ENCODE measurements at regions not wholly inside any gene's neighbourhood (a gene's known extent, or its start where the extent isn't known, plus 50 kb on each side); places are given as distances from the start of the nearest gene placed in this dataset.

DNA sequence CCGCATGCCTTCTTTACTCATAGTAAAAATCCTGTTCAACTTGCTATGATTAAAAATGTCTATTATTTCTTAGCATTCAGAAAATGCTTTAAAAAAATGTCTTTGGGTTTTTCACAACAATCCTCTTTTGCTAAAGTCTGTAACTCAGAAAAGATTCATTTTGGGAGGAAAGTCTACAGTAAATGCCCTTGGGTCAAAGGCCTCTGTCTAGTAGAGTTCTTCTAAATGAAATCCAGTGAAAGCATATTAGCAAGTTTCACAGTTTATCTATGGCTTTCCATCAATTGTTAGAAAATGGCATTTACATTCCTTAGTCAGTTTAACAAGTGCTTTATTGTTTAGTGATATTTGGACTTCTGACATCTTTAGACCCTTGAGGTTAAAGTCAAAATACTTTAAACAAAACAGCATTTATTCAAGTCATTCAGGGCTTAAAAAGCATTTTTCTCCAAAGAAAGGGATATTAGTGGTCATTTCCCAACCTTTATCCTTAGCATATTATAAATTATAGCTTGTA lies 137.1 kb upstream of the TARS1 start:
- no peak for DNase-seq

DNA sequence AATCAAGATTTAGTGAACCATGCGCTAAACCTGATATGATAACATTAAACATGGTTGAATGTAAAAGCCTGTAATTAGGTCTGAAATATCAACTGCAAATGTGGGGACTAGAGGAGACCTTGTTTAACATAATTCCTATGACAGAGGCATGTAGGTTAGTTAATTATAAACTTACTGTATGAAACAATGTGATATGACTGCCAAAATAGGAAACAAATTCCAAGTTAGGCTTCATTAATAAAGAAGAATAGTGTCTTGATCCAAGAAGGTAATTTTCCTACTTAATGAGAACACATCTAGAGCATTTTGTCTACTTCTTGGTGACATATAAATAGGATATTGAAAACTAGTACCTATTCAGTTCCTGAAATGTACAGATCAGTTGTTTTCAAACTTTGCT lies 136.2 kb upstream of the TARS1 start:
- DNase-seq = no peak

DNA sequence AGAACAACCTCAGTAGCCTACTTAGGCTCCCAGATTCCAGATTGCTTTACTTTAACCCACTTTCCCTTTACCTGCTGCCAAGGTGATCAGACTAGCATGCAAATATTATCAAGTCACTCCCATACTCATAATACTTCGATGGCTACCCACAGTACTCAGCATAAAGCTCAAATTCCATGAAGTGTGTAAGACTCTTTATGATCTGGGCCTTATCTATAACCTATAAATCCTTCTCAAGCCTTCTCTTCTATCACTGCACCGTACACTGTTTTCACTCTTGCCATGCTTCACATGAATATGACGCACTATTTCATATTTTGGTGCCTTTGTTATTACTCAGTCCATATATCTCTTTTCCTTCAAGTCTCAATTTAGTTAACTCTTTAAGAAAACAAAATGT lies 135.2 kb upstream of the TARS1 start:
- no peak for DNase-seq

DNA sequence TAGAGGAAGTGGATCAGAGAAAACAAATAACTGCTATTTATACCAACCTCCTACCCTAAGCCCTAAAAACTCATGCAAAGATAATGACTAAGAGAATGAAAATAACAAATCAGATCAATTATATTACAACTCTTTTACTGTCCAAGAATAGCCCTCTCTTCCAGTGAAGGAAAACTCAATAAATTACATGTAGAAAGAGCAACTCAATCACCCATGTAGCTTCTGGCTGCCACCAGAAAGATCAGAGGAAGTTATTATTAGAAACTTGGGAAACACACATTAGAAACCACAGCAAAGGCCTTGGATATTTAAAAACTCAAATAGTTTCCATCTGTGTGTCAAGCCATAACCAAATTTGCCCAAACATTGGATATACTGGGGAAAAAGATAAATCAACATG lies 134.0 kb upstream of the TARS1 start:
- DNase-seq = no peak

DNA sequence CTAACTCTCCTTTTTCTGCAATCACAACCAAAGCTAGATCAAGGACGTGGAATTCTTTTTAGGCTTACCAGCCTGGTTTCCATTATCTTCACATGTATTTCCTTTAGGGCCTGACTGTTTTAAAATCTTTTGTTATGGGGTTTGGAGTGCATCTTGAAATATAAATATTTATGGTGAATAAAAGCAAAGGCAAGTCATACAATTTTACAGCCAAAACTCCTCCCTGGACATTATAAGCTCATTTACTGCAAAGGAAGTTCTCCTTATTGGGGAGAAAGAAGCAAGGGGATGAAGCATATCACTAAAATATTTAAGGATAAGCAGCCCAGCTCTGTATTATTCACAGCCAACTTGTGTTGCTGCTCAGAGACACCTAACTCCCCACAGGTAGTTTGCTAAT lies 132.2 kb upstream of the TARS1 start:
- no peak for DNase-seq

DNA sequence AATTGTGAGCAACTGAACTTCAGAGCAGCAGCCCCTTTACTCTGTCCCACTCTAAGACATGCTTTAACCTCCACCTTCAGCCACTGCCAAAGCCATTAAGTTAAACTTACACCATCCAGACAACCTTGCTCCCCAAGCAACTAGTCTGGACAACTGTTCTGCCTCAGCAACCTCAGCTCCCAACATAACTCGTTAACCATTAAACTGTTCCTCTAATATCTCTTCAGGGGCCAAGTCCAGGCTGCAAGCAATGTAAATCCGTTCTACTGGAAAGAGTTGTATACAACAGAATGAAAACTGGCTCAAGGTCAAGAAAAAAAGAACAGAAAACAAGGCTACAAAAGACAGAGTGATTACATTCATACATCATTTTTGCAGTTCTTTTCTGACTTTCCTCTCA lies 131.7 kb upstream of the TARS1 start:
- DNase-seq = no peak

DNA sequence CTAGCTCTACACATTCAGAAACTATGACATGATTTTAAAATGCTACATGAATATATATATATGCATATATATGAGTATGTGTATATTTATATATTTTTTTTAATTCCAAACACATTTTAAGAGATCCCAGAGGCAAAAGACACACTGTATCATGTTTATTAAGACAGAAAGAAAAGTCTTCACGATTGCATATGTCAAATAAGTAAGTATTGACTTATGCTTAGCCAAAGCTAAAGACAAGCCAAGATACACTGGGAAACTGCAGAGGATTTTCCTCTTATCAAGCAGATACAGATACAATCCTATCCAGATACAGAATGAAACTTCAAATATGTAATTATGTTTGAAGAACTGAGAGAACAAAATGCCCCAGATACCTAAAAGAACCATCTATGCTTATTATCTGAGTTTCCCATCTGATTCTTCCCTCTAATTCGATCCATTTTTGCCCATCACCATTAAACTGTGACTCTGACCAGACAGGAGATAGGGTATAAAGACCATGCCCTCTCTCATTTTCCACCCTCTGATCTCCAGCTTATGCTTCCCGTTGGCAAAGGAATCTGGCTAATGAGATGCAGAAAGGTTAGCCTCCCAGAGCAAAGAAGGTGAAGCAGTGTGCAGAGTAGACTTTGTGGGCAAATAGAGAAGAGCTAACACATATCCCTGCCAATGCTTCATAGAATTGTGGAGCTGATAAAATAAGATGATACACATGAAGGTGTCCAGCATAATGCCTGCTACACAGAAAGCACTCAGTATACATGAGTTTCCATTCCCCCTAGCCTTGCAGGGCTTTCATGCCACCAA lies 131.0 kb upstream of the TARS1 start:
- DNase-seq = no peak

DNA sequence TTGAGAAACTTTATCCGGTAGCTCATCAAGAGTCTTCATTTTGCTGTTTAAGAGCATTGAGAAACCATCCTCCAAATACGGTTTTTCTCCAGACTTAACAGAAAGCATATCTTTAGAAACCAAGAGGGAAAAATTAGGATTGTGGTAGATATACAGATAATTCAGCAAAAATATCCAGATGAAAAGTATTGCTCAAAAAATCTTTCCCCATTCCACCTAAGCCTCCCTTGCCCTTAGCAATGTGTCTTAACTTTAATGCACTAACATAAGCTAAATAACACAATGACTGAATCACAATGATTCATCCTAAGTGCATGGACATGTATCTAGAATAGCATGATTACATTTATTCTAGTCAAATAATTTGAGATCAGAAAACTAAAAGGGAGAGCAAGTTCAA lies 130.3 kb upstream of the TARS1 start:
- no peak for DNase-seq

DNA sequence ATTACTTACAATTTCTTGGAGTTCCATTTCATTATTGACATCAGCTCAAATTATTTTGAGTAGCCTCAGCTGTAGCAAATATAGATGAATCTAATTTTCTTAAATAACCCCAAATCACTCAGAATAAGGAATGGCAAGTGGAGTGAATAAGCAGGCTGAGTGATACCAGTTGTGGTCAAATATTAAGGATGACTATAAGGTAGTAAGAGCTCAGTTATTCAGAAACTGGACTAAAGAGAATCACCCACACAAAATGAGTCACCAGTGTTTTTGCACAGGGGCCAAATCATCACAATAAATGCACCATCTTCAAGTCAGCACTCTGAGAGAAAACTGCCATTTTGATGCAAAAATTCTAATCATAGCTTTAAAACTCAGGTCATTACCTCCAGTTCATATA lies 128.9 kb upstream of the TARS1 start:
- DNase-seq = no peak

DNA sequence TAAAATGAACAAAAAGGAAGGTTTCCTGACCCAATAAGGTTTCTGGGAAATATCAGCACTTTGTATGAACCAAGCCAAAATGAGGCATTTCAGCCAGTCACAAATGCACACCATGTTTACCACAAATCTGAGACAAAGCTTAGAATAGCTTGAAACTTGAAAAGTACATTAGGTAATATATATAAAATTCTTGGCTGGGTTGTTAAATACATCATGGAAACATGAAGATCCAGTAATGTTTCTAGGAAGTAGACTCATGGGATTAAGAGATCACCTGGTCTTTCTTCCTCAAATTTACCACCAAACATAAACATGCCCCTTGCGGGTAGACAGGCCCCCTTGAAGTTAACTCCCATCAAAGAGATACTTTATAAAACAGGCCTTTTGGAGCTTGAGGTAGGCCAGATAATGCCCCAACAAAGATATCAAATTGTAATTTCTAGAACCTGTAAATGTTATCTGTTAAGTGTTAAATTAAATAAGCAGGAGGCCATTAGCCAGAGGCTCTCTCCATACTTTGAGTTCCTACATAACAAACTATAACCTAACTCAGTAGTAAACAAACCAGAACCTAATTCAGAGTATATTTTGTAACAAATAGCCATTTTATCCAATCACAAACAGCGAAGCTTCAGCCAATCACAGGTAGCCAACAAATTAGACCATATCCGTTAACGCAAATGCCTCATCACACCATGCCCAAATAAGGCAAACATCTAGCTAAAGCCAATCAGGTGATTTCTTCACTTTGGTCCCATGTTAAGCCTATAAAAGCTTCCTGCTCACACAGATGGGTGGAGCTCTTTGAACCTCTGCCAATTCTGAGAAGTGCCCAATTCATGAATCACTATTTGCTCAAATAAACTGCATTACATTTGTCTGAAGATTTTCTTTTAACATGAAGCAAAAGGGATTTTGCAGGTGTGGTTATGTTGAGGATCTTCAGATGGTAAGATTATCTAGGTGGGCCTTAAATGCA lies 127.9 kb upstream of the TARS1 start:
- DNase-seq = no peak

DNA sequence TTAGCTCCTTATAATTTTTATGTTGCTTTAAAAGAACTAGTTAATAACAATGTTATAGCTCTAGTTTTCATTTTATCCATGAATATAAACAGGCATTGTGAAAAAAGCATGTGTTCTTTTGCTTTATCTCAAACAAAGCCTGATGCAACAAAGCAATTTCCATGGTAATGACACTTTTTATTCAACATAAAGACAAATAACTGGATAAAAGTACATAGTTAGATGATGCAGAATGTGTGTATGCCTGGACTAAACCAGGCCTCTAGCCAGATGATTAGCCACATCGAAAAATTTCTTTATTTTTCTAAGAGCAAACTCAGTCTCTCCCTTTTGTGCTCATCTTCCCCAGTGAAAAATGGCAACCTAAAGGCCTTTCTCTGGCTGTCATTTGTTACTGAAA lies 125.6 kb upstream of the TARS1 start:
- DNase-seq = no peak

DNA sequence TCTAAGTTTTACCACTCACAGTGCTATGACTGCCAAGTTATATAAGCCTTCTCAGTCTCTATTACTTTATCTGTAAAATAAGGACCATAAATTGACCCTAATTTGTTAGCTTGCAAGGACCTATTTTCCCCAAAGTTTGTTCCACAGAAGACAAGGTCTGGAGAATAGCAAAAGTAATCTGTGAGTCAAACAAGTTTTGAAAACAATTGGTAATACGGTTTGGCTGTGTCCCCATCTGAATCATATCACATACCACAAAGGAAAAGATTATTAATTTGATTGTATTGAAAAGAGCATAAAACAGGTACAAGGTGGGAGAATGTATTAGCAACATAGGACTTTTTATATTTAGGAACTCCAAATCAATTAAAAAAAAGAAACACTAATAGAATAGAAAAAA lies 124.0 kb upstream of the TARS1 start:
- DNase-seq = no peak

DNA sequence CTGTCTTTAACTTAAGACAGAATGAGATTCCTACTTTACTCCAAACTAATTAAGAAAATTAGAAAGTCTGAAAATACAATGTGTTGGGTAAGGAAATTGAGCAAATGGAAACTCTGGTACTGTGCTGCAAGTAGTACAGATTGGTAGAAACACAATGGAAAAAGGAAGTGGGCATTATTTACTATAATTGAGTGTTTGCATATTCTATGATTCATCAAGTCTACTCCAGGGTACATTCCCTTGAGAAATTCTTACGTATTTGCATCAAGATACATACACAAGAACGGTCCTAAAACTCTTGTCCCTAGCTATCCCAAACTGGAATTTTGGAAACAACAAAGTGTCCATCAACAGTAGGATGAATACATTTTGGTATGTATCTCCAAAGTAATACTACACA lies 123.5 kb upstream of the TARS1 start:
- no peak for DNase-seq

DNA sequence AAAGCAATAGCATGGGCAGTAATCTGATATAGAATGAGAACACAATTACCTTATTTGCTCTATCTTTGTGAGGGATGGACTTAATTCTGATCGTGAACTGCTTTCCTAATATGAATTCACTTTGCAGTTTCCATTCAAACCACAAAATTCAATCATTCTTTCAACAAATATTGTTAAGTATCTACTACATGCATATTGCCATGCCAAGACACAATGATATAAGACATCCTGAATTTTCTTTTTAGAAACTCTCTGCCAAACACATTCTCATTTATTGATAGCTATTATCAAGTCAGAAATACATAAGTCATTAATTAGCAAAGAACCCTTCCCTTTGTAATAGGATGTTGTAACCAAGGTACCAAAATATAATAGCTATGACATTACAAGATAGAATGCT lies 121.6 kb upstream of the TARS1 start:
- DNase-seq = no peak

DNA sequence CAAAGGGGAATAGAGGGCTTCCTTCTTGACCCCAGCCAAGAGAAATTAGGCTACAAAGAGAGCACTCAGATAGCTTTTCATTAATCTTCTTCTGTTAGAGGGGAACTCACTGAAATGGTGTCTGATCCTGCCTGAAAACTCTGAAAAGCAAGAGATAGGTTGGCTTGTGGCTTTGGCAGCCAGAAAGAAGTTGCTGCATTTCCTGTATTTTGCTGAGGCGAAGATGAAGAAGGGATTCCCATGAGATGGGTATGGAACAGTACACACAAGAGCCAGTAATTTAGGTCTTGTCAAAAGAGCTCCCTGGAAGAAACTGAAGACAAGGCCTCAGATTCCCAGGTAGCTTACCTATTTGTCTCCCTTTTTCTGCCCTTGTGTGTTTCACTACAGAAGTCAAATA lies 120.9 kb upstream of the TARS1 start:
- no peak for DNase-seq

DNA sequence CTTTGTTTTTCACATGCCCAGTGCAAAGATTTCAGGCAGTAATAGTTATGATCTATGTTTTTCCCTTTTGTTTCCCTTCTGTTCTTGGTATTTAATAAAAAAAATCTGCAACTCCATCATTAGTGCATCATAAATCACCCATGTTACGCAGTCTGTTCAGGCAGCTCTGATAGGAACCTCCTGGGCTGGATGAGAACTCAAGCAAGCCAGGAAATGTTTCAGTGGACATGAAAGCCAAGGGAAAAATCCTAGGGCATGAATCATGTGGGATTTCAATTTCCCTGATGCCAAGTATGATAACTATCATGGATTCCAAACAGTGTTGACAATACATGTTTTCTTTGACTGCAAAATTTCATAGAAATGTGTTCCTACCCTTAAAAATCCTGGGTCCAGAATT lies 119.7 kb upstream of the TARS1 start:
- no peak for DNase-seq

DNA sequence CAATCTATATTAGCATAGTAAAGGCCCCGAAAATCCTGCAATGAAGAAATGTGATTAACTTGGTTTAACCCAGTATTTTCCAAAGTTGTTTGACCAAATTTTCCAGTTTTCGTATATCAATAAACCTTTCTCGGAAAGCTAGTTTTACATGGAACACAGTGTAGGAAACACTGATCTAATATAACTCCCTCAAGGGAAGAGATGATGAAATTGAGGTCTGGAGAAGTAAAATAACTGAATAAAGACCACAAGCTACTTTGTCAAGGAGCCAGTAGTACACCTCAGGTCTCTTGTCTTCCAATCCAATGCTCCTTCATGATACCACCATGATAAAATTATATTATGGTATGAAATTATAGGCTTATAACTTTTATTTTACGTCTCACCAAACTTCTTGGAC lies 118.1 kb upstream of the TARS1 start:
- DNase-seq = no peak

DNA sequence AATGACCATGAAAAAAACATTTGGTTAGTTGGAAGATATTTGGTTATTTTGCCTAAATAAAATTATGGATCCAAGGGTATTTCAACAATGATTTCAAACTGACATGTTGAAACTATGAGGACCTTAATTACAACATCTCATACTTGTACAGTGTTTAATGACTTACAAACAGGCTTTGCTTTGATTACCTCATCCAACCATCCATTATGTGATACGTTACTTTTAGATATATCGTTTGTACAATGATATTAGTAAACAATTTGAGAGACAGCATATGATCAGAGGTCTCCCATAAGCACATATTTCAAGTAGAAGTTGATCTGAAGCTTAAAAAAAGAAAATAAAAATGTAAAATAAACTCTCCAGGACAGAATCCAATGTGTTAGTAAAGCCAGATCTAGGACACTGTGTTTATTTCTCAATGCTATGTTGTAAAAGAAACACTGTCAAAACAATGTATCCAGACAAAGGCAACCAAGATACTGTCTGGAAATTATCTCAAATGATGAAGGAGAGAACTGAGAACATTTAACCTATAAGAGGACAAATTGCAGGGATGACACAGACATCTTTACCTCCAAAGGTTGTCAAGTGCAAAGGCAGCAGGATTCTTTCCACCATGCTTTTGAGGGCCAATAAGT lies 116.0 kb upstream of the TARS1 start:
- no peak for DNase-seq

DNA sequence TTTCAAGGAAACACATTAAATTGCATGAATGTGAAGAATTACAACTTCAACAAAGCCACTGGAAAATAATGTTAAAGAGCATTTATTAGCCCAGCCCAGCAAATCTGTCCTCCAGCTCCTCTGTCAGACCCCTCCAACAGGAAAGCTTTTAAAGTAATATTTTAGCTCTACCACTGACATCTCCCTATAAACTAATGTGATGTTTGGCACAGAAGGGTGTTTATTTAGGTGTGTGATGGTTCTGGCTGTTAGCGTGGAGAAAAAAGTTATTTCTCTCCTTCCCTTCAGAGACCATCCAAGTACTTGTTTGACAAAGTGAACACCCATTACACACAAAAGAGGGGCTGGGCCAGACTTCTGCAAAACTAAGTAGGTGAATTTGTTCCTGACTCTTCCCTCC lies 111.9 kb upstream of the TARS1 start:
- DNase-seq = no peak

DNA sequence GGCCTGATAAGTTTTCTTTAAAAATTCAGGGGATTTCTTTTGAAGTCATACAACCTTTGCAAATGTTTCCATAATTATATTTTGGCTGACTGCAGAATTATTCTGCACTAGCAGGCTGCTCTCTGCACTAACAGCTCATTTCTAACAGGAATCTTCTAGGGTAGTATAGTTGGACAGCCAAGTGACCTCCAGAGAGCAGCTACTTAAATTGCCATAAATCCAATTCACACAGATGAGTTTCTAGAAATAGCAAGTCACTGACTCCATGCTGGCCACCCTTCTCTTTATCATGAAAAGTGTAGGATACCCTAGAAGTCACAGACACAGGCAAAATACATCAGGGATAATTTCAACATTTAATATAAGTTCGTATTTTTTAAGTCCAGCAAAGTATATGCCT lies 110.9 kb upstream of the TARS1 start:
- DNase-seq = no peak

DNA sequence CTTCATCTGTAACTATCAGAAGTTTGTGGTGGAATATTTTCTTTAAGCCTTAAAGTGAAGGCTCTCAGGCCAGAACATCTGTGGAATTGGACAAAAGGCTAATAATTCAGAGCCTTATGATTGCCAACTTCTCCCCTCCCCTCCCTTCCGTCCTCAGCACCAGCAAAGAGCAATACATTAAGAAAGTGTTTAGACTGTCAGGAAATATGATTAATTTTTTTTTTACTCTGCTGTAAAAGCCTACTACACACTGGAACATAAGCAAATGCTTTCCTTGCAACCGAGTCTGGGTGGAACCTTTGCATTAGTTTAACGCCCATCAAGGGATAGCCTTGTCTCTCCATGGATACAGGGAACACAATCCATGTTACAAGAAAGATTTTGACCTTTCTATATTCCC lies 110.3 kb upstream of the TARS1 start:
- DNase-seq = no peak

DNA sequence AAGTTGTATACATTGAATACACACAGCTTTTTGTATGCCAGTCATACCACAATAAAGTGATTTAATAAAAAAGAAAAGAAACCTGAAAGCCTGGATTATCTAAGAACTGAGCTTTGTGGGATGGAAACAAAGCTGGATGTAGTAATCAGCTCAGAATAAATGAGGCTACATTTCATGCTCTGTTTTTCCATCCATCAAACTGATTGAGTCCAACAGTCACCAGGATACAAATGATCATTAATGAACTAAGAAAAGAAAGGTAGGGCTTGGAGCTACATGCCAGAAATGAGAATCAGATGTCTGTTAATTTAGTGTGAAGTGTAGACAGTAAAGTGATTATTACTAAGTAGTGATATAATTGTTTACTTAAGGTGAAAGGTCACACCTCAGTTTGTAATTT lies 109.8 kb upstream of the TARS1 start:
- DNase-seq = no peak

DNA sequence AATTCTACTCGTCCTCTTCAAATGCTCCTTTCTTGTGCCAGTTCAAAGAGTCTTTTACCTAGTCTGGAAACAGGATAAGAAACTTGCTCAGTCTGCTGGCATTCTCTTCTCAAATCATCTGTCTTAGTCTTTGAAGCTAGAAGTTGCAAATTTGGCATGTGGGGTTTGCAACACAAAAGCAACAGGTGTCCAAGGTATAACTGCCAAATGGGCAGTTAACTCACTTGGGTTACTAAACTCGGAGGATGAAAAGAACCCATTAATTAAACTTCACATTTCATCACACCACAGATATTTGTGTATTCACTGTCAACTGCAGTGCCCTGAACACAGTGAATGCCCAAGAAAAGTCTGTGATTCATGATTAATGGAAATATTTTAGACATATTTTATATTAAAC lies 108.0 kb upstream of the TARS1 start:
- no peak for DNase-seq

DNA sequence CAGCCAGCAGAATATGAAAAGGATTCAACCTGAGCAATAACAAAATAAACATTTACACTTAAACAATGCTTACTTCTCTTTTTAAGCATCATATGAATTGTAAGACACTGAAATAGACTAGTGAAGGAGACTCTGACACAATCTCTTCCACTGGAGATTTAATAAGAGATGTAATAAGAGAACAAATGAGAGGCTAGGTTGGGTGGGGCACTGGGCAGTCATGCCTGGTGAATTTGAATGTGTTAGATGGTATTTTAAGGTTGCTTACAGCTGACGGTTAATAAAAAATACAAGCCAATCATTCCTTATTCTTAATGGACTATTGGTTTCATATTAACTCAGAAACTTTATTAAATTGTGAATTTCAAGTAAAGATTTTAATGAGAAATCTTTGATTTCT lies 105.9 kb upstream of the TARS1 start:
- no peak for DNase-seq
